ENCODE measurements at regions not wholly inside any gene's neighbourhood (a gene's known extent, or its start where the extent isn't known, plus 50 kb on each side); places are given as distances from the start of the nearest gene placed in this dataset.
"Not testable (repeated sequence)": the region's sequence is repeated elsewhere in the genome, so short reads cannot be mapped to it uniquely, and the experiment has no call there.

GRCh38 chr3:31096661-31097395 is 202.4 kb upstream of the GADL1 start:
- H3K36me3 ChIP-seq: no peaks in the 10 kb centered on the region
- H3K27me3 ChIP-seq: no peaks in the 10 kb centered on the region
- no peak for DNase-seq
- 73 to 82% (median 78%) methylated on average over 5 of the region's 5 CpGs for WGBS, 5 donors
- intact Hi-C loops (cut with DNase I; ENCODE audit: low total_unique reads): no loop called here
- H3K4me1 ChIP-seq: no peaks in the 10 kb centered on the region
- no peak overlapping the region for H3K4me3 ChIP-seq
- TF ChIP-seq CTCF (IDR thresholded peaks at IDR 0.05) (no peak), EP300 (IDR thresholded peaks at IDR 0.05) (no peak), POLR2AphosphoS5 (IDR thresholded peaks at IDR 0.05) (no peak), POLR2A (IDR thresholded peaks at IDR 0.05) (no peak)
- no peak overlapping the region for H3K27ac ChIP-seq
- no peaks in the 10 kb centered on the region for H3K9me3 ChIP-seq

GRCh38 chr3:31100519-31100918 is 206.1 kb upstream of the GADL1 start:
- WGBS, 5 donors: 93 to 100% (median 97%) methylated on average over 1 of the region's 1 CpG

GRCh38 chr3:31101285-31101684 is 206.8 kb upstream of the GADL1 start:
- DNase-seq; H3K4me3 ChIP-seq; H3K27ac ChIP-seq; intact Hi-C loops (cut with DNase I; ENCODE audit: low total_unique reads); H3K36me3 ChIP-seq; H3K9me3 ChIP-seq; H3K27me3 ChIP-seq; H3K4me1 ChIP-seq: not testable (repeated sequence)
- whole genome bisulfite sequencing, 5 donors: 44 to 79% (median 56%) methylated on average over 1 of the region's 1 CpG

More at GRCh38 chr3:31100519-31100918, 206.1 kb upstream of the GADL1 start:
- intact Hi-C loops (cut with DNase I; ENCODE audit: low total_unique reads): no loop called here
- H3K27me3 ChIP-seq: no peaks in the 10 kb centered on the region
- no peaks in the 10 kb centered on the region for H3K4me1 ChIP-seq
- TF ChIP-seq POLR2A (IDR thresholded peaks at IDR 0.05) (no peak), EP300 (IDR thresholded peaks at IDR 0.05) (no peak), POLR2AphosphoS5 (IDR thresholded peaks at IDR 0.05) (no peak), CTCF (IDR thresholded peaks at IDR 0.05) (no peak)
- H3K4me3 ChIP-seq: no peak overlapping the region
- no peaks in the 10 kb centered on the region for H3K36me3 ChIP-seq
- H3K9me3 ChIP-seq: no peaks in the 10 kb centered on the region
- no peak for DNase-seq
- no peak overlapping the region for H3K27ac ChIP-seq

GRCh38 chr3:31102196-31102879 is 207.9 kb upstream of the GADL1 start:
- Histone ChIP-seq H3K4me3 (no peak overlapping the region), H3K4me1 (no peaks in the 10 kb centered on the region), H3K36me3 (no peaks in the 10 kb centered on the region), H3K27me3 (no peaks in the 10 kb centered on the region), H3K27ac (no peak overlapping the region), H3K9me3 (no peaks in the 10 kb centered on the region)
- intact Hi-C loops (cut with DNase I; ENCODE audit: low total_unique reads): no loop called here
- DNase-seq: no peak
- 84 to 88% (median 85%) methylated on average over 8 of the region's 8 CpGs for WGBS, 5 donors
- TF ChIP-seq POLR2A (IDR thresholded peaks at IDR 0.05) (no peak), POLR2AphosphoS5 (IDR thresholded peaks at IDR 0.05) (no peak), EP300 (IDR thresholded peaks at IDR 0.05) (no peak), CTCF (IDR thresholded peaks at IDR 0.05) (no peak)

GRCh38 chr3:31103181-31103580 is 208.7 kb upstream of the GADL1 start:
- Histone ChIP-seq H3K36me3 (no peaks in the 10 kb centered on the region), H3K9me3 (no peaks in the 10 kb centered on the region), H3K27ac (no peak overlapping the region), H3K4me1 (no peaks in the 10 kb centered on the region), H3K27me3 (no peaks in the 10 kb centered on the region), H3K4me3 (no peak overlapping the region)
- DNase-seq: no peak
- TF ChIP-seq POLR2AphosphoS5 (IDR thresholded peaks at IDR 0.05) (no peak), POLR2A (IDR thresholded peaks at IDR 0.05) (no peak), EP300 (IDR thresholded peaks at IDR 0.05) (no peak), CTCF (IDR thresholded peaks at IDR 0.05) (no peak)
- 68 to 84% (median 78%) methylated on average over 2 of the region's 2 CpGs for WGBS, 5 donors
- intact Hi-C loops (cut with DNase I; ENCODE audit: low total_unique reads): no loop called here

All from stomach (tissue), 8 donors.